Tibial nerve (tissue), 3 donors: ENCODE measurements at regions not wholly inside any gene's neighbourhood (a gene's known extent, or its start where the extent isn't known, plus 50 kb on each side); places are given as distances from the start of the nearest gene placed in this dataset.

Experiments
- POLR2A ChIP-seq, 2 donors: fragments of 450-650 bp; IDR thresholded peaks; one replicate each; pipeline ENCODE4 v1.6.1; 2017; ENCODE audit warnings: antibody characterized with exemption in 2 of 2, mild to moderate bottlenecking in 2 of 2, moderate library complexity in 2 of 2
- TF ChIP-seq, protein P1 (sequence below), 5 experiments: fragments of 200-600 bp in 3 of 5; fragments of 450-650 bp in 2 of 5; sonication (generic) in 3 of 5; IDR thresholded peaks; one replicate each; pipeline ENCODE4 v1.5.1; 2016 to 2019; ENCODE audit warnings: antibody characterized with exemption in 5 of 5, mild to moderate bottlenecking in 3 of 5, moderate library complexity in 2 of 5

DNA sequence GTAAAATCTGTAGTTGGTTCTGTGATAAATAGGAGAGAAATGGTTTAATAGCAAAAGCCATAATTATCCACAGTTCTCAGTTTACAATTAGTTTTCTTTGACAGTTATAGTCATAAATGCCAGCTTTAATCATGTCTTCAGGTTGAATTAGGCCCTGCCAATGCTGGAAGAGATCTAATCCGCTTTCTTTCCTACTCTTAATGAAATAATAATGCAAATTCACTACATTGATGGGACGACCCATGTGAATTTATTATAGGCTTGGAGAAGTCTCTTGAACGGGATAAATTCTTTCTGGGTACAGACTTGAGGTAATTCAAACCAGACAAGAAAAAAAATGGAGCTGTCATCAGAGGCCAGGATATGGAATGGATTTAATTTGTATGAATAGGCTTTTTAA lies 950.4 kb downstream of the EFNA5 start:
- no peak for TF ChIP-seq POLR2A (IDR thresholded peaks at IDR 0.05)
- TF ChIP-seq, protein P1, sequence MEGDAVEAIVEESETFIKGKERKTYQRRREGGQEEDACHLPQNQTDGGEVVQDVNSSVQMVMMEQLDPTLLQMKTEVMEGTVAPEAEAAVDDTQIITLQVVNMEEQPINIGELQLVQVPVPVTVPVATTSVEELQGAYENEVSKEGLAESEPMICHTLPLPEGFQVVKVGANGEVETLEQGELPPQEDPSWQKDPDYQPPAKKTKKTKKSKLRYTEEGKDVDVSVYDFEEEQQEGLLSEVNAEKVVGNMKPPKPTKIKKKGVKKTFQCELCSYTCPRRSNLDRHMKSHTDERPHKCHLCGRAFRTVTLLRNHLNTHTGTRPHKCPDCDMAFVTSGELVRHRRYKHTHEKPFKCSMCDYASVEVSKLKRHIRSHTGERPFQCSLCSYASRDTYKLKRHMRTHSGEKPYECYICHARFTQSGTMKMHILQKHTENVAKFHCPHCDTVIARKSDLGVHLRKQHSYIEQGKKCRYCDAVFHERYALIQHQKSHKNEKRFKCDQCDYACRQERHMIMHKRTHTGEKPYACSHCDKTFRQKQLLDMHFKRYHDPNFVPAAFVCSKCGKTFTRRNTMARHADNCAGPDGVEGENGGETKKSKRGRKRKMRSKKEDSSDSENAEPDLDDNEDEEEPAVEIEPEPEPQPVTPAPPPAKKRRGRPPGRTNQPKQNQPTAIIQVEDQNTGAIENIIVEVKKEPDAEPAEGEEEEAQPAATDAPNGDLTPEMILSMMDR (IDR thresholded peaks at IDR 0.05): no peak
